M059J (cell line): ENCODE measurements at regions not wholly inside any gene's neighbourhood (a gene's known extent, or its start where the extent isn't known, plus 50 kb on each side); places are given as distances from the start of the nearest gene placed in this dataset.
"Not testable (repeated sequence)": the region's sequence is repeated elsewhere in the genome, so short reads cannot be mapped to it uniquely, and the experiment has no call there.

Source experiments
- DNase-seq: peaks from one replicate; pipeline ENCODE4 v3.0.0-alpha.2; 2012; ENCODE audit warnings: low read depth

GRCh38 chr12:116327992-116328391, 50.5 kb upstream of the MED13L start:
- DNase-seq, result not testable (repeated sequence)

DNA sequence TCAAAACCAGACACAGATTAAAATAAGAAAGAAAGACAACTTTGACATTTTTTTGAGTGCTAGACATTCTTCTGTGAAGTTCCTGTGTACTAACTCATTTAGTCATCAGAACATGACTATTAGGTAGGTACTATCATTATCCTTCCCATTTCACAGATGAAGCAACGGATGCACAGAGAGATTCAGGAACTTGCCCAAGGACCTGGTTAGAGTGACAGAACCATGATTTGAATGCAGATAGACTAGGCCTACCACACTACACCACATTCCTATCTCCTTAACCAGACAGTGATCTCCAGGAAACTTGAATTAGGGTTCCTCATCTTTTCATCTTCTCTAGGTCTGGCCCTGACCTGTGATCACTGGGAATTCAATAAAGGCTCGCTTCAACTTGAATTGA, 54.4 kb upstream of the MED13L start:
- DNase-seq, result no peak

- DNase-seq, result peak; percentile 11
These were observed 55.4 kb upstream of the MED13L start for GRCh38 chr12:116332705-116333380.

GRCh38 chr12:116333402-116333801, 55.9 kb upstream of the MED13L start:
- no peak for DNase-seq

GRCh38 chr12:116336542-116337065, 59.1 kb upstream of the MED13L start:
- DNase-seq, result no peak

DNA sequence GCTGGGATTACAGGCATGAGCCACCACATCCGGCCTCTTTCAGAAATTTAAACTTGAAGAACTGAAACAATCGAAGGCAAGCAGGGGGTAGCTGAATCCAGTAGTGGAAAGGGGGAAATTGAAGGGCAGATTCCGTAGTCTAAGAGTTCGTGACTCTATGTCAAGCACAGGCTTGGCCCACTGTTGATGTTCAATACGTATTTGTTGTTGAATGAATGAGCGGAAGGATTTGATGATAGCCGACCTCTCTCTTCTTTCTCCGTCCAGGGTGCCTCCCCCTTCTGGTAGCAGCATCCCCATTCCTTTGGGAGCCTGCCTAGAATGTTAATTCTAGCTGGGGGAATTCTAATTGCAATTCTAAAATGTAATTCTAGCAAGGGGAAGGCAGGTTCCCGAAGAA, 59.8 kb upstream of the MED13L start:
- DNase-seq, result no peak

- DNase-seq, result no peak
These were observed 60.8 kb upstream of the MED13L start for GRCh38 chr12:116338064-116338846.

GRCh38 chr12:116339062-116339461, 61.6 kb upstream of the MED13L start:
- DNase-seq, result no peak

- DNase-seq, result no peak
These were observed 62.4 kb upstream of the MED13L start for GRCh38 chr12:116339800-116340371.

- no peak for DNase-seq
These were observed 65.9 kb upstream of the MED13L start for GRCh38 chr12:116343331-116343884.

DNA sequence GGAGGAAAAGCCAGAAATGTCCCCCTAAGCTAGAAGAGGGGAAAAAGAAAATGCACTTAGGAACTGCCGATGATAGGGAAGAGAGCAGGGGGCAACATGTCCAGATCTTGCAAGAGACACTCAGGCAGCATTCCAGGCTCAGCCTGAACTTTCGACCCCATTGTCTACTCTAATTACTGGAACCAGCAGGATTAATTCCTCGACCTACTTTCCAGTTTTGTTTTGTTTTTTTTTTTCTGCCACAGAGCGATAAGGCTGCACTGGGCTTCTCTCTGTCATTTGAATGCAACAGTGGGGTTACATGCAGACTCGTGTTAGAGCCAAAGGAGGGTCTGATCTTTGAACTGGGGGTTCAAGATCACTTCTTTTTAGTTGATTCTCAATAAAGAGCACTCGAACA, 68.7 kb upstream of the MED13L start:
- peak; percentile 12 for DNase-seq

DNA sequence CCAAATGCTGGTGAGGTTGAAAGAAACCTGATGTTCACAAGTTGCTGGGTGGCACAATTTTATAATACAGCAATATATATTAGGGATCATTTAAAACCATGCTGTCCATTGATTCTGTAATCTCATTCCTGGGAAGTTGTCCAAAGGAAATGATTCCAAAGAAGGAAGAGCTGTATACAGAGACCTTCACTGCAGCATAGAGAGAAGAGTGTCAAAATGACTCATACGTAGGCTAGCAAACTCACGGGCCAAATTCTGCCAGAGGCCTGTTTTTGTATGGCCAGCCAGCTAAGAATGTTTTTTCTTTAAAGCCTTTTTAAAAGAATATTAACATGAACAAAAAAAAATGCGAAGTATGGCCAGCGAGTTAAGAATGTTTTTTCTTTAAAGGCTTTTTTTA, 69.2 kb upstream of the MED13L start:
- peak; percentile 81 for DNase-seq

DNA sequence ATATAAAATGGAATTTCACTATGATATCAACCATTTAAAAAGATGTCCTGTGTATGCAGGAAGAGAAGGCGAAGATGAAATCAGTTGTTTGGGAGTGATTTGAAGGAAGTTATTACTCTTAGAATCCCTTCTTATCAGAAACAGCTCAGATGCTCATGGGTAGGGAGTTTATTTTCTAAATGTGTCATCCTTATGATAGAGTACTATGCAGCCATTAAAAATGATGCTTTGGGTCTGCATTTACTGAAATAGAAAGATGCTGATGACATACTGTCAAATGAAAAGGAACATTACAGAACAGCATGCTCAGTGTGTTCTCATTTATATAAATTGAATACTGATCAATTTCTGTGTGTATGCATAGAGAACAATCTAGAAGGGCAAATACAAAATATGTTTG, 69.8 kb upstream of the MED13L start:
- no peak for DNase-seq

- no peak for DNase-seq
These were observed 74.9 kb upstream of the MED13L start for GRCh38 chr12:116352315-116352835.

DNA sequence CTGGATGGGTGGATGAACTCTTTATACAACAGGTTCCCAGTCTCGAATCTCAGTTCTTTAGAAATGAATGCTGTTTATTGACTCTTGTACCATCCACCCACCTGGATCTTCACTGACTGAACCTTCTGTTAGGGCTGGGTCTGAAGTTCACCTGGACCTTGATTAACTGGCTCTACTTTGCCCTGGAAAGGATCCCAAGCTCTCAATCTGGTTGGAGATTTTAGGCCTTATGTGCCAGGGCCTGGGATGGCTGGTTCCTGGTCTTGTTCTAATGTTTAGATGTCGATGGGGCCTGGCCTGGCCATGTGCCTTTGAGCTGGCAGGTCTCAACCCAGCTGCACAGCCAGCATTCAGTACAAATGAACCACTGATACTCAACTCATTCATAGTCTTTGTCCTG, 76.5 kb upstream of the MED13L start:
- DNase-seq, result no peak

DNA sequence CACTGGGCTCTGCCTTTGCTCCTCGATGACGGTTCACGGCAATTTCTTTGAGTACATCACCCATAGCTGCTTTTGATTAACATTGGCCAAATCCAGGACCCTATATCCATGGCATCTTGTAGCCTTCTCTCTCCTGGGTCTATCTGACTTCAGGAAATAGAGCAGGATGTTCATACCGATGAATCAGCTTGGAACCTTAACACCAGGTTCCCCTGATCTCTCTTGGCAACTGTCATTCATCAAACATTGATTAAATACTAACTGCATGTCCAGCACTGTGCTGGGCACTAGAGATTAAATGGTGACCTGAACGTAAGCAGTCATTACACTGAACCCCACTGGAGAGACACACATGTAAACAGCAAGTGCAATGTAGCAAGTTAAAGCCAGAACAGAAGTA, 77.0 kb upstream of the MED13L start:
- DNase-seq, result no peak

DNA sequence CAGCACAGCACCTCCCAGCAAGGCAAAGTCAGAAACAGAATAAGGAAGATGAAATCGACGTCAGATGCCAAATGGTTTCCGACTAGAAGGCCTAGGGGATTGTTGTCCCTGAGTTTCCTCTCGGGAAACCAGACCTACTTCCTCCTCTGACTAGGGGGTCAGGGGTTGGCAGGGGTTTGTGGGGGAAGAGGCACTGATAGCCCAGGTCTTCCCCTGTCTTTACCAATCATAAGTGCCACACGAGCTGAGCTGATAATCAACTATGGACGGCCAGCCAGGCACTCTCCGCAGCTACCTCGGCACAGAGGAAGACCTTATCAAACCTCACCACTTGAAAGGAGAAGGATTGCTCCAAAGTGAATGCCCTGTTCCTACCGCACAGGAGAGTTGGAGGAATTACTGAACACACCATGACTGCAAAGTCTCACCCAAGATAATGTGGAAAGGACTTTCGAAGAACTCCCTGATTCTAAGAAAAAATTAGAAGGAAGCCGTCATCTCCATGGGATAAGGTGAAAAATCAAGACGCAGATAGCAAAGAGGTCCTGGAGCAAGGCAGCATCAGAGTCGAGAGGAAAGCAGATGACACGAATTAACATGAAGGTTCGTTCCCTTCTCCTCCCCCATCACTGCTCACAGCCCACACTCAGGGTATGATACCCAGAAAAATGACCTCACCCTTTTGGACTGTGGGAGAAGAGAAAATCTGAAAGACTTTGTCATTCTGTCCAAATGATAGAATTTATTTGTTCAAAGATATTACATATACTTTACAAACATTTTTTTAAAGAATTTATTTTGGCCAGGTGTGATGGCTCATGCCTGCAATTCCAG, 77.7 kb upstream of the MED13L start:
- no peak for DNase-seq

DNA sequence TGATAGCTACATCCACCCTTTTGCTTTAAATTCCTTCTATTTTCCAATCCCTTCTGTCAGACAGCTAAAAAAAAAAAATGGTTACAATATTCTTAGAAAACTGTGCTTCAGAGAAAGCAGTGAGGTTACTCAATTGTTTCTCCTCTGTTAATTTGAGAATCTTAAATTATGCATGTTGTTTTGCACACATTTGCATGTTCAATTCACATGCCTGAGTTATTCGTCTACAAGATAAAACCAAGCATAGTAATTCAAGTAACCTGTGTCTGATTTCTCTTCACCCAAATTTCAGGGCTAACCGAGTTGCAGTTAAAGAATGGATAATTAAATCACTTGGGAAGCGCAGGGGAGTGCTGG, 81.0 kb upstream of the MED13L start:
- no peak for DNase-seq

GRCh38 chr12:116358893-116359761, 81.6 kb upstream of the MED13L start:
- peak; percentile 95 for DNase-seq

DNA sequence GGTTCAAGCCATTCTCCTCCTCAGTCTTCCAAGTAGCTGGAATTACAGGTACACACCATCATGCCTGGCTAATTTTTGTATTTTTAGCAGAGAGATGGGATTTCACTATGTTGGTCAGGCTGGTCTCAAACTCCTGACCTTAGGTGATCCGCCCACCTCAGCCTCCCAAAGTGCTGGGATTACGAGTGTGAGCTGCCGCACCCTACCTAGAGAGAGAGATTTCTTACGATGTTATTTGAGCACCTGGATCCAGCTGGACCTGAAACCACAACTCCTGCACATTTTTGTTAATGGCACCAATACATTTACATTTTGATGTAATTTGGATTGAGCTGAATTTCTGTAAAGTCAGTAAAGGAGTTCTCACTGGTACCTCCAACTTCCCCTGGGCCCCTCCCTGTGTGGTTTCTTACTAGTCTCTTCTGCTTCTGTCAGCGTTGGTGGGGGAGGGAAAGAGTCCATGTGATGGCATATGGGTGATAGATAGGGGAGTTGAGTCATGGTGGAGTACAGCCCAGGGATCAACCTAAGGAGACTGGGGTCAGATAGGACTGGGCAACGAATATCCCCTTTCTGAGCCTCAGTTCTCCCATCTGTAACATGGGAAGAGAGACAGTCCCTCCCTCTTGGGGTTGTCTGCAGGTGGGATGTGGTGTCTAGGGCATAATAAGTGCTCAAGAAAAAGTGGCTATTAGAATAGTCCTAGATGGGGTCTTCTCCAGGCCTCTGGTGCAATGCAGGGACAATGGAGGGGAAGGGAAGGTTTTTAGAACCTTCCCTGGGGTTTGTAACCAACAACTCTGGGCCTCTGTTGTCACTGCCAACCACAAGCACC, 83.3 kb upstream of the MED13L start:
- no peak for DNase-seq
